ENCODE measurements at regions not wholly inside any gene's neighbourhood (a gene's known extent, or its start where the extent isn't known, plus 50 kb on each side); places are given as distances from the start of the nearest gene placed in this dataset.
"Not testable (repeated sequence)": the region's sequence is repeated elsewhere in the genome, so short reads cannot be mapped to it uniquely, and the experiment has no call there.

DNA sequence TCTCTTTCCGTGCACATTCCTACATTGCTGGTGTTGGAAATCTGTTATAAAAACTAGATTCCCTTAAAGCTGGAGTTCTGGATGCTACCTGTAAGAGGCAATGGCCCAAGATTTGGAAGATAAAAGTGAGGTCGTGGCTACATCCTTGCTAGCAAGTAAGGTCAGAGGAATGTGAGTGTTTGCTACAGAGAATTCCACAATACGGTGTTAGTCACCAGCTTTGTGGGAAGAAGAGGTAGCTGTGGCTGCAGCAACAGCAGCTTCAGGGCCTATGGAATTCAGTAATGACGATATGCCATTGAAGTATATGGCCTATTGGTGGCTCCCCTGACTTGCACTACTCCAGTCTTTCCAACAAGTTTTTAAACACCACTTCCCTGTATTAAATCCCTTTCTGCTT is 227.7 kb upstream of the TMEM260 start:
- no peak for DNase-seq

DNA sequence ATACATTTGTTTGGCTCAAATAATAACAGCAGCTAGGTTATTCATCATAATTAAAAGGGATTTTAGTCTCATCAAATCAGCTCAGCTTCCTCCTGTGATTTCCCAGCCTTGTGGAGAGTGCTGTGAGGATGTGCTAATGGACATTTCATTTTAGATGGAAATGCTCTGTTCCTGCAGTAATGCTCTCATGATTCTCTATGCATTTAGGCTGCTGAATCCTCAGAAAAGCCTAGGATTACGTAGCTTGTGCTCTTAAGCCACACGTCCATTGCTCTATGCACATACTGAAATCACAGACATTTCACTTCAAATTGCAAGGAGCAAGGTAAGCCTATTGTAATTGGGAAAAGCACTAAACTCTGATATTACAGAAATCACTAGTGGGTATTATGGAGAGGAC is 226.6 kb upstream of the TMEM260 start:
- DNase-seq: no peak

DNA sequence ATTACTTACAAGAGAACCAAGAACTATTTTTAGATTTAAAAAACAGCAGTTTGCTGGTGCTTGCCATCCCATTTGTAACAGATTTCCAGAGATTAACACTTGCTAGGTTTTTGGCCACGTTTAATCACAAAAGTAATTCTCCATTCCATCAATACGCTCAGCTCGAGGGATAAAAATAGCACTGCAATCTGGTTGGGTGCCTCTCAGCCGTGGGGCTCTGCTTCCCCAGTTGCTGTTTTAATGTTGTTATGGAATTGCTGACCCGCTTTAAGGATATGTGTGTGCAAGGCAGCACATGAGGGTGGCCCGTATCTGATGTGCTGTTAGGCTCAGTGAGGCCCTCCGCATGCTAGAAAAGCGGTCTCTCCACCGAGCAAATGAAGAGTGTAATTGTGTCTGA is 222.2 kb upstream of the TMEM260 start:
- DNase-seq: peak; percentile 5

DNA sequence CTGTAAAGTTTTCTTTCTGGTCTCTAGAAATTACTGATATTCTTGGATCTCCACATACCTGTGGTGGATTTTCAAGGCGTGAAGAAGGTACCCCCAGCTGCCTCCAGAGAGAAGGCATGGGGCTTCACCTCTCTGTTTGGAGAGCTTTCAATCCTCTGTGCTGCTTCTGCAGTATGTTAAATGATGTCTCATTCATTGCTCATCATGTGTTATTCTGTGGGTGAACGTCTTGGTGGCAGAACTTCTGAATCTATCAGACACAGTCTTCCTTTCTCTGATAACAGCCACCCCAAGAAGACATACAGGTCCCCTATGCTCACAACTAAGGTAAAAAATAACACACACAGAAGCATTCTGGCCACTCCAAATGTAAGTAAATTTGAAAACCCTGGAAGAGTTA is 221.3 kb upstream of the TMEM260 start:
- DNase-seq: no peak

DNA sequence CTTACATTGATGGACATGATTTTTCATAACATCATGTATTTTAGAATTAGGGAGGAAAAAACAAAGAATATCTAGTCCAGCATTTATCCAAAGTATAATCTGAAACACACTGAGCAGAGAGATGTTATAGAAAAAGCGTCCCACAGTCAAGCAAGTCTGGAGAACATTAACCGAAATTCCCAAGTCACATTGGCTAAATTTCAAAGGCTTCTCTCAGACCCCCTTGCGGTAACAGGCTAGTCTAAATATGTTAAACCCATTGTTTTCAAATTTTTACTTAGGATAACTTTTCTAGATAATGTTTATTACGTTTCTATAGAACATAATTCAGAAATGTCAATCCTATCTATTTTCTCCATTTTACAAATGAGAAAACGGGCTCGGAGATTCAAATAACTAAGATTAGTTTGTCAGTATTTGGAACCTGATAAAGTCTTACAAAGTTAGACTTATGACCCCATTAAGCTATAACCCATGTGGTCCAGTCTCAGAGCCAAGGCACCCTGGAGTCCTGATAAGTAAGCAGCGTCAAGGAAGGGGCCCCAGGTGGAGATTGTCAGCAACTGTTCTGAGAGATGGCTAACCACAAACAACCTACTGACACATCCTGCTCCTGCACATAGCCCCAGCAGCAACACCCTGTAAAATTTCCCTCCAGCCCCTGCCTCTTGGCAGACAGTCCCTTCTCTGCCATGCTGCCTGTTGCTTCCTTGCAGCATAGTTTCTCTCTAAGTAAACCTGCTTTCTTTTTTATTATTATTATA is 220.6 kb upstream of the TMEM260 start:
- peak; percentile 32 for DNase-seq

DNA sequence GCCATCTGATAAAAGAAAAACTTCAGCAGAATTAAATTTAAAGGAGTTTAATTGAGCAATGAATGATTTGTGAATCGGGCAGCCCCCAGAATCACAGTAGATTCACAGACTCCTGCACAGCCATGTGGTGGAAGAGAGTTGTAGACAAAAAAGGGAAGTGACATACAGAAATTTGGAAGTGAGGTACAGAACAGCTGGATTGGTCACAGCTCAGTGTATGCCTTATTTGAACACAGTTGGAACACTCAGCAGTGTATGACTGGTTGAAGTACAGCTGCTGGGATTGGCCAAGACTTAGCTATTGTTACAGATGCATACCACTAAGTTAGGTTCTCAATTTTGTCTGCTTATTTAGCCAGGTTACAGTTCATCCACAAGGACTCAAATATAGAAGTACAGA is 213.9 kb upstream of the TMEM260 start:
- not testable (repeated sequence) for DNase-seq

DNA sequence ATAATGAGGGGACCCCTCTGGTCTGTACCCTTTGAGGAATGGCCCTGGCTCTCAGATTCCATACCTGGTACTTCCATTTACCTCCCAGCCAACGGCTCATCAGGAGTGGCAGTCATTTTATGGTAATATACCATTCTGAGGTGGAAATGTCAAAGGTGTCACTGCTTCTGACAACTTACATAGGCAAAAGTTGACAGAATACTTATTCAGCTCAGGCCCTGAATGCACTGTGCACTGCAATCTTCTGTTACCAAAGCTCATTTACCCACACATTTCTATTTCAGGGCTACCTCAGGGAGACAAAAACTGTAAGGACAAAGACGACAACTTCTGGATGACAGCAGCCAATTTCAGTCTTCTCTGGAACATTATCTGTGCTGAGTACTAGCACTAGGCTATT is 212.2 kb upstream of the TMEM260 start:
- no peak for DNase-seq

DNA sequence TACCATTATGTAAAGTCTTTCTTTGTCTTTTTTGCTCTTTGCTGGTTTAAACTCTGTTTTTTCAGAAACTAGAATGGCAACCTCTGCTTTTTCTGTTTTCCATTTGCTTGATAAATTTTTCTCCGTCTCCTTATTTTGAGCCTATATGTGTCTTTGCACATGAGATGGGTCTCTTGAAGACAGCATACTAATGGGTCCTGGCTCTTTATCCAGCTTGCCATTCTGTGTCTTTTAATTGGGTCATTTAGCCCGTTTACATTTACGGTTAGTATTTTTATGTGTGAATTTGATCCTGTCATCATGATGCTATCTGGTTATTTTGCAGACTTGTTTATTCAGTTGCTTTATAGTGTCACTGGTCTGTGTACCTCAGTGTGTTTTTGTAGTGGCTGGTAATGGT is 207.9 kb upstream of the TMEM260 start:
- DNase-seq: no peak

DNA sequence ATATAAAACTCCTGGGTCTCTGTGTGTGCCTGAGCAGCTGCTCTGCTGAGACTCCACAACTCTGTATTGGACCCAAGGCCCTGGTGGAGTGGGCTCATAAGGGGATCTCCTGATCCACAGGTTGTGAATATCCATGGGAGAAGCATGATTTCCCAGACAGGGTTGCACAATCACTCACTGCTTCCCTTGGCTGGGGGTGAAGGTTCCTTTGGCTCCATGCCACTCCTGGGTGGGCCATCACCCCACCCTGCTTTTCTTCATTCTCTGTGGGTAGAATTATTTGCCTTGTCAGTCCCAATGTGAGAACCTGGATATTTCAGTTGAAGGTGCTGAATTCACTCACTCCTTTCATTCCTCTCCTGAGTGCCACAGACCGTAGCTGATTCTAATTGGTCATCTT is 205.2 kb upstream of the TMEM260 start:
- no peak for DNase-seq

DNA sequence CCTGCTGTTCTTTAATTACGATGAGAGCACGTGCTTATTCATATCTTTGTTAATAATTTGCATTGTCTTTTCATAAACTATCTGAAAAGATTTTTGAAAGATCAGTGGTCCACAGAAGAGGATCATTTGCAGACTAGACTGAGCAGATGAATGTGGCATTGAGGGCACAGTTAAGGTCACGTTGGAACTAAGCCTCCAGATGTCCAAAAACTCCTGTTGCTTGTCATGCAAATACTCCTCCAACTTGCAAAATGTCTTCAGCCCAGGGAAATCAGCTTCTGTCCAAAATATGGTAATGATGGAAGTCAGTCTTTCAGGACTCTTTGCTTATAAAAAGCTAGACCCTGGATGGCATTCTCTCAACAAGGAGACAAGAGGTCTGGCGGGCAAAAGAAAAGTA is 201.6 kb upstream of the TMEM260 start:
- DNase-seq: no peak

DNA sequence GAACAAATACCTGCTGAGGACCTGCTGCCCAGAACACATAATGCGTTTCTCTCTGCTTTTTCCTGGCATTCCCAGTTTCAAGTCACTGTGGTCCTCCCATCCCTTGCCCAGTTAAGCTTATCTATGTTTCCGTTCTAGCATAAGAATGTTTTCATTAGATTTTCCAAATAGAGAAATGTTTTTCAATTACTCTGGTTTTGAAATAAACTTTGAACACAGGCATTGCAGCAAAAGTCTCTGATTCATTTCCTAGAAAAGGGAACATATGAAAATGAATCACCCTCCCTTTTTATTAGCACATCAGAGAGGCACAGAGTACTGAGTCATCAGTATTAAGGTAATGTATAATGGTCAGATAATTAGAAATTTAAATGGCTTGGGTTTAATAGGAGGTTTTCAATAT is 201.1 kb upstream of the TMEM260 start:
- DNase-seq: no peak

DNA sequence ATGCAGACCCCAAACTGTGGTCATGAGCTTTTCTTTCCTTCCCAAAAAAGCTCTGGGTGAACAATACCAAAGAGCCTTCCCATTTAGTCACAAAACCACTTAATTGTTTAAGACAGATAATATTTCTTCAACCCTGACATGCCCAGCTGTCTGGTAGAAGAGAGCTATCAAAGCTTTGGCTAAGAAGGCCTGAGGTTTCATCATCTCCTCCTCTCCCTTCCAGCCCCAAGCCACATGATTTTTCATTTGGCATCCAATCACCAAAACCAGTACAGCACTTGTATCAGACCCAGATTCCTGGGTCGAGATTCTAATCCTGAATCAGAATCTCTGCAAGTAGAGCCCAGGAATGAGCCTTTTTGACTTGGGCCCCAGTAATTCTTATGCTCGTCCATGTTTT is 199.6 kb upstream of the TMEM260 start:
- DNase-seq: no peak

DNA sequence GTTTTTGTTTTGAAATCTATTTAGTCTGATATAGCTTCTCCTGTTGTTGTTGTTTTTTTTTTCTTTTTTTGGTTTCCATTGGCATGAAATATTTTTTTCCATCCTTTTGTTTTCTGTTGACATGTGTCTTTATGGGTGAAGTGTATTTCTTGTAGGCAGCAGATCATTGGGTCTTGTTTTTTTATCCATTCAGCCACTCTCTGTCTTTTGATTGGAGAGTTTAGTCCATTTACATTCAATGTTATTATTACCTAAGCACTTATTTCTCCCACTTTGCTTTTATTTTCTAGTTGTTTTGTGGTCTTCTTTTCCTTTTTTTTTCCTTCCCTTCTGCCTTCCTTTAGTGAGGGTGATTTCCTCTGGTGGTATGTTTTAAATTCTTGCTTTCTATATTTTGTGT is 193.6 kb upstream of the TMEM260 start:
- DNase-seq: no peak

DNA sequence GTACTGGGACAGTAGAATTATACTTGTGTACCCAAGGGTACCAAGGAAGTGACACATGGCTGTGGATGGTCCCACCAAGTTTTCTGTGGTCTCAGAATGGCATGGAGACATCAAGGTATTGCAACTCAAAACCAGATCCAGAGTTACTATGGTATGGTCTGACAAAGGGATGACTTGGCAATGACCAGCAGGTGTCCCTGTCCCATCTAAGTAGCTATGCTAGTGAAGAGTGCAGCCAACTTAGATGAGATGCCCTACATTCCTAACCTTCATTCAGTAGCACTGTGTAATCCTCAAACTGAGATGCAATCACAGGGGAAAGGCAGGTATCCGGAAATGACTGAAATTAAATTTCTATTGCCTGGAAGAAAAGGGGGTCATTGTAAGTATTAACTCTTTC is 188.7 kb upstream of the TMEM260 start:
- DNase-seq: no peak

DNA sequence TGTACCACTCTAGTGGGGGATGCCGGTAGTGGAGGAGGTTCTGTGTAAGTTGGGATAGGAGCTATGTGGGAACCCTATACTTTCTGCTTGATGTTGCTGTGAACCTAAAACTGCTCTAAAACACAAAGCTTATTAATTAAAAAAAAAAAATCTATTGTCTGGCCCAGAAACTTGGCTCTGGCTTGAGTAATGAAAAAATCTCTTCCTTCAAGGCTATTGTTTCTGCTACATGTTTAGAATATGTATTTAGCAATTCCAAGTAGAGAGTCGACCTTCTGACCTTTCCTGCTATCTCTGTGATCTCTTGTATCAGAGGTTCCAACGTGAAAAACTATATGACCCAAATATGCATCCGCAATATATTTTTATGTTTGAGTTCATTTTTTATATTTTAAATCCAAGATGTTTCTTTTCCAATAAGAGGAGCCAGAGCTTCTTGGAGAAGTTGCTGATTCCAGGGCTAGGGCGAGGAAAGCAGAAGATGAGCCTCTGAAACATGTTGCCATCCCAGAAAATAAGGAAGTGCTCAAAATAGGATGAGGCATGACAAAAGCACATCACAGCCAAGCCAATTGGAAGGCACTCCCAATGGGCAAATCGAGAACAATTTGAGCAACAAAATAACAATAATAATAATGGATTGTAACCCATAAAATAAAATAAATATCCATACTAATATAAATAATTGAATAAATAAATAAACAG is 184.6 kb upstream of the TMEM260 start:
- DNase-seq: no peak

DNA sequence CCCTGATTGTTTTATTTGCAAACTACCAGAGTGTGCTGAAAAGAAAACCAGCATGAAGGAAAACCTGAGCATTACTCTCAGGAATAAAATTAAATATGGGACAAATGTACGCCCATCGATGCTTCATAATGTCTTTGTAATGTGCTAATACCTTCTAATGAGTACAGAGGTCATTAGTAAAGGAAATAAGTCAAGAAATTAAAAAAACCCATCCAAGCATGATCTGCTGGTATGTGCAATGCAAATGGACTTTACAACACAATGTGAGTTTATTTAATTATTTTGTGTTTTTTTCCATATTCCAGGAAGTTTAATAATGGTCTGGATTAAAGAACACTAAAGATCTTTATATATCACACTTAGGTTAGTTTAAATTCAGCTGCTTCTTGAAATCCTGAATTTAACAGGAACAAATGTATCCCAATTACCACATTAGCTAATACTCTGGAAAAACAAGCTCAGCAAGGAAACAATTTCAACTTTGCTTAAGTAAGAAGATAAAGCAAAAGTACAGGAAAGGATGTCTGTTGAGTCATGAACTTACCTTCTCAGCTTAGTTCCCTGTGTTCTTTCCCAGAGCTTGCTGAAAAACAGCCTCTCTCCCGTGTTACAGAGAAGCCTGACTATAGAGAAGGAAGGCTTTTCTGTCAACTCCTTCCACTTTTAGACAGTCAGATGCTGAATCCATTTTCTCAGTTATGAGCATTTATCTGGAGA is 179.3 kb upstream of the TMEM260 start:
- DNase-seq: no peak

DNA sequence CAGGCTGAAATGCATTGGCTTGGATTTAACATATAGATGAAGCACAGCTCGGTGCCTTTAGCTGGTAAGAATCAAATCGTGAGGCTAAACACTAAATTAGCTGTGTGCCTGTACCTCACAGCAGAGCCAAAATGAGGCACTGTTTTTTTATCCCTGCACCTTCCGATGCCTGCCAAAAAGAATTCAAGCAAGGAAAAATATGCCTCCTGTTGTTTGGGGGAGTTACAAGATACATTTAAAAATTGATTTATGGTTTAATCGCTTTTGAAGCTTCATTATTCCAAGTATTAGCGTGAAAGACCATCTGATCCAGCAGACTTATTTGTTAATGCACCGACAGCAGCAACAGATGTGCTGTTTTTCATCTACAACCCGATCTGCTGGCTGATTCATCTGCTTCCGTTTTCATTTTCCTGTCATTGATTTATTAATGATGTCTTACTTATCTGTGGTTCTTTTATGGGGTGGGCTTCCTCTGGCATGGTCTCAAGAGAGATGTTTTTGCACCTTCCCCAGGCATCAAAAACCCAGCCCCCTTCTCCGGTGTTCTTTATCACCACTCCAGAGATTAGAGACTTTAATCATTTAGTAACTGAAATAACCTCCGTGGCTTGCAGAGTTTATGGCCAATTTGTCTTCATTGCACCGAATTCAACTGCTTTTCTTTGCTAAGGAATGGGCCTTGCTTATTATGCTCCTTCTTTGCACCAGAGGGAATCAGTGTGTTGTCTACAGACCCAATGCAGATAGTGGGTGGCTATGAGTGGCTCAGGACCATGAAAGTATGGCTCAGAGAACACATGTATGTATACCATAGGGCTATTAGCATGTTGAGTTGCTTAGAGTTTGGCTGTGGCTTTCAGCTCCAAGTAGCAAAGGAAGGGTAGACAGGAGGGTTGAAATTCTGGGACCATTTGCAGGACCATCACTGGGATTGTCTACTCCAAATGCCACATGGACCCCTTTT is 166.8 kb upstream of the TMEM260 start:
- no peak for DNase-seq

DNA sequence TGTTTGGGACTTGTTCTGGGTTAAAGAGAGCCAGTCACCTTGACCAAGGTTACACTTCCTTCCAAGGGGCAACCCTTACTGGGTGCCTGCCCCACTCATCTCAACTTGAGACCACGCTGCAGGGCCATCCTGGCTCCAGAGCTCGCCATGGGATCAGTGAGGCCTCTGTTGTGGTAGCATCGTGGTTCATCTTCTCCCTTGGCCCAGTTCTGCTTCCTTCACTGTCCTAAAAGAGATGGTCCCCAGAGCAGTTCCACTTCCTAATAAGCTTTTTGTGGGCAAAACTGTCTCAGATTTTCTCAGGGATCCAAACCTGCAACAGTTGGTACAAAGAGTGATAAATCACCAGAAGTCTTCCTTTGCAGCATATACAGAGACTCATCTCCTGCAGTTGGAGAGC is 165.9 kb upstream of the TMEM260 start:
- DNase-seq: no peak

DNA sequence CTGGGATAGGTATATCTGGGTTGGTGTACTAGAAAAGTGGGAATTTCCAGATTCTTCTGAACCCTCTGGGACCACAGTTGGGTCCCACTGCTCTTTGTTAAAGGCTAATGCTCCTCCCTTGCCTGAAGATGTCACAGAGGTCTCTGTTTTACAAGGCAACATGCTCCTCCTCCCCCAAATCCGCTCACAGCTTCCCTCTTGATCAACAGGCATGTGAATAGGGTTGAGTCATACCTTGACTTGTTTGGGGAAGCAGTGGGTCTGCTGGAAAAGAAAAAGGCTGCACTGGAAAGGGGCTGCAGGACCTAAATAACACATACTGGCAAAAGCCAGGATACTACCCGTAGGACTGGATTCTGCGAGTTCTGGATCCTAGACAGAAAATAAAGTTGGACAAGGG is 165.4 kb upstream of the TMEM260 start:
- DNase-seq: no peak

DNA sequence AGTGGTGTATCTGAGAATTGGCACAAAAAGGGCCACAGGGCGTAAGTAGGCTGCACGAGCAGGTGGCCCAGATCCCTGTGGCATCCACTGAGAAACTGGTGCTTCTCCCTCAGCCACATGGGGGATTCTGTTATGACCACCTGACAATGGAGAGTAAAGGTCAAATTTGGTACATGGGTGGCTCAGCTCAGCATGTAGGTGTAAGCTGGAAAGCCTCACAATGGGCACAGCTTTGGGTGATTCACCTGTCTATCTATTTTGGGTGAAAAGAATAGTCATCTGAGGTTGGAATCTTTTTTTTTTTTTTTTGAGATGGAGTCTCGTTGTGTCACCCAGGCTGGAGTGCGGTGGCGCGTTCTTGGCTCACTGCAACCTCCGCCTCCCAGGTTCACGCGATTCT is 163.4 kb upstream of the TMEM260 start:
- DNase-seq: no peak

DNA sequence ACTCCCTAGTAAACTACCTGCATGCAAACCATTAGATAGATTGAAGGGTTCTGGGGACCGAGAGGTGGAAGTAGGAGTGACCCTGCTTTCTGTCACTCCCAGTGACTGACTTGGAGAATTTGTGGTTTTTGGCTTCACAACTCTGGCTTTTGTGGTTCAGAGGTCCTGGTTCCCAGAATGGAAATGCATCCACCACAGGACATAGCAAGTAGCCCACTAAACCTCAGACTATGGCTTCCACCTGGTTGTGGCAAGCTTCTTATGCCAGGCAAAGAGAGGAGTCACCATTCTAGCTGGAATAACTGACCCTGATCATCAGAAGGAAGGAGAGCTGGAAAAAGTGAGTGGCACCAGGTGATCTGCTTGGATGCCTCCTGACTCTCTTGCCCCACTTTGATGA is 162.4 kb upstream of the TMEM260 start:
- no peak for DNase-seq

DNA sequence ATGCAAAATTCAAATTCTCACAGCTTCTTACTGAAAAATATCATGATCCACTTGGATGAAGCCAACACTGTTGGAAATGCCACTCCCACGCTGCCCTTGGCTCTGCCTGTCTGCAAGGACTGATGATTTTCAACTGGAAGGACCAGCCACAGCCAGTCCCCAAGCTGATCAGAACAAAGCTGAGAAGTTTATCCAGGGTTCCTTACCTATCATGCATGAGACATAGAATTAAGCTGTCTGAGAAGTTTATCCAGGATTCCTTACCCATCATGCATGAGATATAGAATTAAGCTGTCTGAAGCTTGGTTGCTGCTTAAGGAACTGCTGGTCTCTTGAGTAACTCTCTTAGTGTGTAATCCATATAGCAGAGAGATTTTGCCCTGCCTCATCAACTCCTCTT is 159.8 kb upstream of the TMEM260 start:
- no peak for DNase-seq

DNA sequence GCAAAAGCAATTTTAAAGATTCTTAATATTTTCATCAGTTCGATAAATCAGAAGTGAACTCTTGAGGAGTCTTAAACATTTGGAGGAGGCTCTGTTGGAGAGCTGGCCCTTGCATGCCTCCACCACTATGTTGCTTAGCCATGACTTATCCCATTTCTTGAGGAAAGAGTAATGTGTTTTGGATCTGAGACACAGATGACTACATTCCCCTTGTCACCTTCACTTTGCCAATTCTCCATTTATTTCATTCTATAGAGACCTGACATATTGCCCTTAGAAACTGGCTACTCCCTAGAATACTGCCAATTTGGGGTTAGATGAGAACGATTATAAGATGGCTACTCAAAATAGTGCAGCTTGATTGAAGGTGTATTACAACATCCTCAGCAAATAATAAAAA is 157.4 kb upstream of the TMEM260 start:
- DNase-seq: no peak

Data from eye (tissue), 1 donor.